HG02759 (cell line): ENCODE measurements at regions not wholly inside any gene's neighbourhood (a gene's known extent, or its start where the extent isn't known, plus 50 kb on each side); places are given as distances from the start of the nearest gene placed in this dataset.

Source experiments
- ATAC-seq: cut with Tn5 transposase; IDR thresholded peaks from one replicate; pipeline ENCODE4 v1.9.1; 2021; ENCODE audit warnings: mild to moderate bottlenecking, moderate library complexity; ENCODE audit not compliant: unreplicated experiment

- no peak for ATAC-seq
Measured at GRCh38 chr13:73286177-73286576, 227.4 kb downstream of the KLF5 start.

- ATAC-seq = no peak
Measured at GRCh38 chr13:73284081-73284874, 225.5 kb downstream of the KLF5 start.

- no peak for ATAC-seq
Measured at GRCh38 chr13:73283636-73284035, 224.8 kb downstream of the KLF5 start.

GRCh38 chr13:73281746-73282145, 222.9 kb downstream of the KLF5 start:
- ATAC-seq = no peak

- no peak for ATAC-seq
Measured at GRCh38 chr13:73278186-73278585, 219.4 kb downstream of the KLF5 start.

GRCh38 chr13:73275163-73275562, 216.4 kb downstream of the KLF5 start:
- ATAC-seq = no peak

- ATAC-seq = no peak
Measured at GRCh38 chr13:73274147-73274546, 215.3 kb downstream of the KLF5 start.

GRCh38 chr13:73273745-73274144, 214.9 kb downstream of the KLF5 start:
- ATAC-seq = no peak

- ATAC-seq = no peak
Measured at GRCh38 chr13:73273276-73273675, 214.5 kb downstream of the KLF5 start.

GRCh38 chr13:73272831-73273230, 214.0 kb downstream of the KLF5 start:
- no peak for ATAC-seq

GRCh38 chr13:73268306-73268705, 209.5 kb downstream of the KLF5 start:
- no peak for ATAC-seq

- no peak for ATAC-seq
Measured at GRCh38 chr13:73266640-73267180, 207.9 kb downstream of the KLF5 start.

GRCh38 chr13:73262862-73263627, 204.2 kb downstream of the KLF5 start:
- ATAC-seq = no peak

GRCh38 chr13:73261739-73262216, 203.0 kb downstream of the KLF5 start:
- no peak for ATAC-seq

- ATAC-seq = no peak
Measured at GRCh38 chr13:73259061-73260017, 200.5 kb downstream of the KLF5 start.

GRCh38 chr13:73258406-73258805, 199.6 kb downstream of the KLF5 start:
- no peak for ATAC-seq

- ATAC-seq = no peak
Measured at GRCh38 chr13:73254827-73255226, 196.0 kb downstream of the KLF5 start.

GRCh38 chr13:73251626-73252265, 192.9 kb downstream of the KLF5 start:
- ATAC-seq = no peak

GRCh38 chr13:73250061-73250460, 191.3 kb downstream of the KLF5 start:
- ATAC-seq = no peak
